A549 (cell line): ENCODE measurements at regions not wholly inside any gene's neighbourhood (a gene's known extent, or its start where the extent isn't known, plus 50 kb on each side); places are given as distances from the start of the nearest gene placed in this dataset.

Source experiments
- ATAC-seq, 2 experiments: fragments of 200-7000 bp in 1 of 2; fragments of >200 bp in 1 of 2; cut with Nextera tagmentation in 1 of 2; cut with Tn5 transposase in 1 of 2; 3 replicates each; pipeline versions ENCODE4 v1.8.0 to v1.9.1; 2018 to 2020; ENCODE audit warnings: mild to moderate bottlenecking in 1 of 2, moderate library complexity in 1 of 2
- CTCF ChIA-PET: fragments of 300-600 bp; sonication (Branson Sonifier 250); formaldehyde crosslinking; extraction: SDS; loops from one replicate; lab custom pipeline; 2021; ENCODE audit warnings: antibody characterized with exemption, inconsistent platforms; lab: Yijun Ruan, JAX
- POLR2A ChIA-PET: fragments of 350-600 bp; formaldehyde crosslinking; extraction: SDS; loops from one replicate; lab custom pipeline; 2021; ENCODE audit warnings: antibody characterized with exemption, inconsistent platforms; lab: Yijun Ruan, JAX
- DNase-seq, 2 experiments: peaks; one replicate each; pipeline versions ENCODE4 v3.0.0 to v3.0.0-alpha.2; 2011 to 2016; ENCODE audit warnings: low read depth in 1 of 2, low spot score in 1 of 2
- FAIRE-seq: peaks from 2 replicates; lab custom pipeline; 2011; peaks lifted over from hg19 to GRCh38; lab: Jason Lieb, UNC
- H3K27ac ChIP-seq, 2 experiments: fragments of >200 bp; sonication (Bioruptor Twin); formaldehyde crosslinking; 3 replicates each; pipeline ENCODE4 v1.5.1; 2016 to 2017
- H3K4me1 ChIP-seq: fragments of >200 bp; sonication (Bioruptor Twin); formaldehyde crosslinking; 3 replicates; pipeline ENCODE4 v1.6.1; 2016
- H3K4me2 ChIP-seq: fragments of >200 bp; sonication (Bioruptor Twin); formaldehyde crosslinking; 3 replicates; pipeline ENCODE4 v1.6.1; 2016
- H3K4me3 ChIP-seq: fragments of >200 bp; sonication (Bioruptor Twin); formaldehyde crosslinking; 3 replicates; pipeline ENCODE4 v1.5.1; 2016
- H3K9me3 ChIP-seq: fragments of >200 bp; sonication (Bioruptor Twin); formaldehyde crosslinking; 3 replicates; pipeline ENCODE4 v1.6.1; 2016
- CBX2 ChIP-seq: fragments of 200-600 bp; sonication (generic); IDR thresholded peaks from 2 replicates; pipeline ENCODE4 v1.6.1; 2016; ENCODE audit warnings: low read depth, mild to moderate bottlenecking, borderline replicate concordance
- CHD4 ChIP-seq: fragments of 200-600 bp; sonication (generic); IDR thresholded peaks from 2 replicates; pipeline ENCODE4 v1.6.1; 2016; ENCODE audit warnings: antibody characterized with exemption, mild to moderate bottlenecking, borderline replicate concordance
- EHF ChIP-seq: fragments of 250-450 bp; sonication (Bioruptor Pico); IDR thresholded peaks from 2 replicates; pipeline ENCODE4 v1.5.0; 2020; ENCODE audit warnings: mild to moderate bottlenecking
- FOSL2 ChIP-seq, 2 experiments: fragments of 450-650 bp in 1 of 2; fragments of >200 bp in 1 of 2; sonication (Bioruptor Twin) in 1 of 2; formaldehyde crosslinking; IDR thresholded peaks; 2 replicates each; pipeline versions ENCODE4 v1.5.0 to v1.6.1; 2016 to 2020; ENCODE audit warnings: mild to moderate bottlenecking in 1 of 2, moderate library complexity in 1 of 2
- GATA3 ChIP-seq: IDR thresholded peaks from 2 replicates; pipeline ENCODE4 v1.6.1; 2012; ENCODE audit warnings: borderline replicate concordance
- HOXA7 ChIP-seq: fragments of 250-450 bp; sonication (Bioruptor Pico); IDR thresholded peaks from 2 replicates; pipeline ENCODE4 v1.5.0; 2020; ENCODE audit warnings: mild to moderate bottlenecking, moderate library complexity
- KDM5A ChIP-seq: fragments of 200-600 bp; sonication (generic); IDR thresholded peaks from 2 replicates; pipeline ENCODE4 v1.6.1; 2016; ENCODE audit warnings: antibody characterized with exemption, mild to moderate bottlenecking
- MAX ChIP-seq: IDR thresholded peaks from 2 replicates; pipeline ENCODE4 v1.6.1; 2012
- MYC ChIP-seq: IDR thresholded peaks from 2 replicates; pipeline ENCODE4 v1.6.1; 2012; ENCODE audit warnings: mild to moderate bottlenecking, inconsistent platforms, low read length, improper control_type of control experiment, borderline replicate concordance
- NR3C1 ChIP-seq: fragments of >200 bp; sonication (Bioruptor Twin); formaldehyde crosslinking; IDR thresholded peaks from 3 replicates; pipeline ENCODE4 v1.6.1; 2017
- PBX3 ChIP-seq: IDR thresholded peaks from 2 replicates; pipeline ENCODE4 v1.6.1; 2012
- PHF8 ChIP-seq: fragments of 200-600 bp; sonication (generic); IDR thresholded peaks from 2 replicates; pipeline ENCODE4 v1.6.1; 2016; ENCODE audit warnings: low read depth, mild to moderate bottlenecking, antibody characterized with exemption, moderate library complexity, borderline replicate concordance
- POLR2A ChIP-seq: IDR thresholded peaks from 2 replicates; pipeline ENCODE4 v1.6.1; 2012; ENCODE audit warnings: mild to moderate bottlenecking, low read length
- POLR2AphosphoS2 ChIP-seq: conservative IDR thresholded peaks from 2 replicates; pipeline ENCODE4 v1.6.1; 2012; ENCODE audit warnings: low read length, improper control_type of control experiment, inconsistent platforms
- RCOR1 ChIP-seq: fragments of 150-350 bp; IDR thresholded peaks from 2 replicates; pipeline ENCODE4 v1.6.1; 2014; ENCODE audit warnings: antibody characterized with exemption, low read length, low read depth
- REST ChIP-seq: fragments of 200-600 bp; sonication (generic); IDR thresholded peaks from 2 replicates; pipeline ENCODE4 v1.6.1; 2016; ENCODE audit warnings: antibody characterized with exemption, mild to moderate bottlenecking, moderate library complexity
- RNF2 ChIP-seq: fragments of 200-600 bp; sonication (generic); IDR thresholded peaks from 2 replicates; pipeline ENCODE4 v1.6.1; 2016; ENCODE audit warnings: low read depth, mild to moderate bottlenecking, antibody characterized with exemption, moderate library complexity, borderline replicate concordance
- TFCP2L1 ChIP-seq: fragments of 250-450 bp; sonication (Bioruptor Pico); IDR thresholded peaks from 2 replicates; pipeline ENCODE4 v1.5.0; 2021; ENCODE audit warnings: mild to moderate bottlenecking
- TP53 ChIP-seq: fragments of 250-450 bp; sonication (Bioruptor Pico); IDR thresholded peaks from 2 replicates; pipeline ENCODE4 v1.5.0; 2021; ENCODE audit warnings: mild to moderate bottlenecking, moderate library complexity
- ZC3H11A ChIP-seq: fragments of 450-650 bp; IDR thresholded peaks from 2 replicates; pipeline ENCODE4 v1.6.1; 2014; ENCODE audit warnings: antibody characterized with exemption, mild to moderate bottlenecking
- ZFP36 ChIP-seq: fragments of 450-650 bp; IDR thresholded peaks from 2 replicates; pipeline ENCODE4 v1.6.1; 2014; ENCODE audit warnings: borderline replicate concordance; ENCODE audit not compliant: partially characterized antibody
- ZNF302 ChIP-seq: fragments of 250-450 bp; sonication (Bioruptor Pico); IDR thresholded peaks from 2 replicates; pipeline ENCODE4 v1.9.0; 2021; ENCODE audit warnings: inconsistent platforms, mild to moderate bottlenecking, moderate library complexity
- WGBS: methylation state at CpG from one replicate; pipeline ENCODE4 v1.1.6; 2017; ENCODE audit errors: missing lambda C conversion rate; 5-methylcytosine and 5-hydroxymethylcytosine counted together

GRCh38 chr9:8229226-8229625, 429.6 kb upstream of the DMAC1 start:
- no peak for TF ChIP-seq CHD4
- TF ChIP-seq TFCP2L1: no peak
- no peak for TF ChIP-seq PHF8
- TF ChIP-seq ZC3H11A: no peak
- TF ChIP-seq, all 56 proteins: peak for 0
- Histone ChIP-seq H3K27ac (no peak overlapping the region), H3K9me3 (no peaks in the 10 kb centered on the region), H3K4me1 (no peaks in the 10 kb centered on the region), H3K4me2 (no peak overlapping the region), H3K4me3 (no peak overlapping the region)
- ChIA-PET POLR2A (no interaction called here), CTCF (no interaction called here)
- no peak for FAIRE-seq
- no peak for ATAC-seq
- DNase-seq: no peak
- 1% methylated on average over 4 of the region's 4 CpGs for WGBS

- TF ChIP-seq HOXA7 (CRISPR knock-in tag) (no peak), GATA3 (no peak), KDM5A (no peak), POLR2AphosphoS2 (no peak), NR3C1 (no peak), REST (no peak), RNF2 (no peak), MYC (no peak), ZFP36 (no peak), TP53 (CRISPR knock-in tag) (no peak)
- TF ChIP-seq, all 56 proteins: peak for 0
- no peak overlapping the region for H3K4me2 ChIP-seq
- no peaks in the 10 kb centered on the region for H3K4me1 ChIP-seq
- CTCF ChIA-PET: interaction anchor here (1.0 kb wide), 1 partner anchor 13 kb away, joined by 3 read pairs; no protein-coding TSS in a partner anchor
- no peak for ATAC-seq
- POLR2A ChIA-PET: no interaction called here
- H3K4me3 ChIP-seq: no peak overlapping the region
- no peak overlapping the region for H3K27ac ChIP-seq
- WGBS: 4% methylated on average over 4 of the region's 4 CpGs
- no peaks in the 10 kb centered on the region for H3K9me3 ChIP-seq
- no peak for FAIRE-seq
- DNase-seq: no peak
These were observed 424.8 kb upstream of the DMAC1 start for GRCh38 chr9:8224381-8224801.

GRCh38 chr9:8223861-8224260, 424.3 kb upstream of the DMAC1 start:
- no peak for FAIRE-seq

GRCh38 chr9:8221462-8221861, 421.9 kb upstream of the DMAC1 start:
- CTCF ChIA-PET: no interaction called here
- no peak overlapping the region for H3K4me3 ChIP-seq
- no peaks in the 10 kb centered on the region for H3K9me3 ChIP-seq
- WGBS: 2% methylated on average over 4 of the region's 4 CpGs
- FAIRE-seq: no peak
- no peak for ATAC-seq
- no peak for DNase-seq
- no peaks in the 10 kb centered on the region for H3K4me1 ChIP-seq
- H3K27ac ChIP-seq: no peak overlapping the region
- TF ChIP-seq CHD4 (no peak), EHF (CRISPR knock-in tag) (no peak), ZNF302 (CRISPR knock-in tag) (no peak), FOSL2 (IDR thresholded peaks at IDR 0.05) (no peak), FOSL2 (CRISPR knock-in tag; IDR thresholded peaks at IDR 0.05) (no peak), POLR2AphosphoS2 (no peak), RCOR1 (no peak), PHF8 (no peak), CBX2 (no peak), KDM5A (no peak), POLR2A (no peak), PBX3 (no peak), MAX (no peak), MYC (no peak), REST (no peak)
- POLR2A ChIA-PET: no interaction called here
- H3K4me2 ChIP-seq: no peak overlapping the region

More at GRCh38 chr9:8223861-8224260, 424.3 kb upstream of the DMAC1 start:
- no peak for TF ChIP-seq RNF2
- no peak for DNase-seq
- WGBS: 0% methylated on average over 1 of the region's 1 CpG
- Histone ChIP-seq H3K4me2 (no peak overlapping the region), H3K4me3 (no peak overlapping the region), H3K27ac (no peak overlapping the region), H3K4me1 (no peaks in the 10 kb centered on the region), H3K9me3 (no peaks in the 10 kb centered on the region)
- ChIA-PET POLR2A (no interaction called here), CTCF (interaction anchor here (1.0 kb wide), 1 partner anchor 14 kb away, joined by 3 read pairs; no protein-coding TSS in a partner anchor)
- ATAC-seq: no peak
